Esophagus squamous epithelium (tissue), 4 donors: ENCODE measurements at regions not wholly inside any gene's neighbourhood (a gene's known extent, or its start where the extent isn't known, plus 50 kb on each side); places are given as distances from the start of the nearest gene placed in this dataset.

Source experiments
- CTCF ChIP-seq, 6 experiments: fragments of 450-650 bp in 4 of 6; fragments of 200-600 bp in 2 of 6; sonication (generic) in 2 of 6; IDR thresholded peaks; one replicate each; pipeline ENCODE4 v1.5.1; 2016 to 2019; ENCODE audit warnings: antibody characterized with exemption in 6 of 6, mild to moderate bottlenecking in 4 of 6, moderate library complexity in 4 of 6
- POLR2A ChIP-seq, 4 donors: fragments of 450-650 bp; IDR thresholded peaks; one replicate each; pipeline ENCODE4 v1.6.1; 2017; ENCODE audit warnings: antibody characterized with exemption in 4 of 4, mild to moderate bottlenecking in 4 of 4, moderate library complexity in 3 of 4

- TF ChIP-seq CTCF (IDR thresholded peaks at IDR 0.05): no peak
- no peak for TF ChIP-seq POLR2A (IDR thresholded peaks at IDR 0.05)
These were observed 145.8 kb downstream of the GPBP1 start for GRCh38 chr5:57319628-57320027.
